ENCODE measurements at regions not wholly inside any gene's neighbourhood (a gene's known extent, or its start where the extent isn't known, plus 50 kb on each side); places are given as distances from the start of the nearest gene placed in this dataset.

DNA sequence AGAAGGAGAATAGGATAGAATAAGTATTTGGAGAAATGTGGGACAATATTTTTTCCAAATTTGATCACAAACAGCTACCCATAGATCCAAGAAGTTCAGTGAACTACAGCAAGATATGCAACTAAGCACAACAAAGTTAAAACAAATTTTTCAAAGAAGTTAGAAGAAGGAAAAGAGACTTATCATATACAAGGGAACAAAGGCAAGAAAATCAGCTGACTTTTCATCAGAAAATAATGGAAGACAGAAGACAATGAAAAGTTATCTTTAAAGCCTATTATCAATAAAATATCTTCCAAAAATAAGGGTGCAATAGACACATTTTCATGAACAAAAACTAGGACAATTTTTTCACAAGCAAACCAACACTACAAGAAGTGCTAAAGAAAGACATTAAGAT is 202.8 kb upstream of the FN1 start:
- ChIA-PET CTCF (ENCODE audit: partially characterized antibody) (interaction anchor here (0.6 kb wide), 1 partner anchor 912 kb away, joined by 3 read pairs; no protein-coding TSS in a partner anchor), POLR2A (ENCODE audit: partially characterized antibody) (no interaction called here)
- FAIRE-seq: no peak

More for the DNA sequence above, 202.8 kb upstream of the FN1 start:
- H3K56ac ChIP-seq (replicated peaks; ENCODE audit: insufficient read length, low read depth, low read length): no peak overlapping the region
- H3K9ac ChIP-seq (replicated peaks in 1 of 4; ENCODE audit: extremely low read depth in 1 of 4, low read depth in 3 of 4, low read length in 3 of 4): no peak overlapping the region
- no peaks in the 10 kb centered on the region for H3K23me2 ChIP-seq (ENCODE audit: low read depth, low read length)
- no peak overlapping the region for H3K14ac ChIP-seq (ENCODE audit: insufficient read length)
- H3K18ac ChIP-seq (ENCODE audit: extremely low read depth, low read length): no peak overlapping the region
- H3K4me1 ChIP-seq (replicated peaks in 1 of 4; ENCODE audit: control insufficient read depth in 3 of 4, insufficient read depth in 4 of 4, low read length in 3 of 4): no peaks in the 10 kb centered on the region
- TF ChIP-seq GTF2F1 (IDR thresholded peaks at IDR 0.05; ENCODE audit: borderline replicate concordance, low read depth, low read length) (no peak), CHD2 (IDR thresholded peaks at IDR 0.05; ENCODE audit: low read length) (no peak), JUN (IDR thresholded peaks at IDR 0.05; ENCODE audit: low read depth, low read length) (no peak), NANOG (IDR thresholded peaks at IDR 0.05; ENCODE audit: insufficient read depth, low read depth, low read length, poor library complexity, severe bottlenecking) (no peak), KDM1A (IDR thresholded peaks at IDR 0.05; ENCODE audit: borderline replicate concordance, low read length) (no peak)
- TF ChIP-seq, protein P1, sequence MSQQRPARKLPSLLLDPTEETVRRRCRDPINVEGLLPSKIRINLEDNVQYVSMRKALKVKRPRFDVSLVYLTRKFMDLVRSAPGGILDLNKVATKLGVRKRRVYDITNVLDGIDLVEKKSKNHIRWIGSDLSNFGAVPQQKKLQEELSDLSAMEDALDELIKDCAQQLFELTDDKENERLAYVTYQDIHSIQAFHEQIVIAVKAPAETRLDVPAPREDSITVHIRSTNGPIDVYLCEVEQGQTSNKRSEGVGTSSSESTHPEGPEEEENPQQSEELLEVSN (IDR thresholded peaks at IDR 0.05): no peak
- H3K27me3 ChIP-seq (replicated peaks in 1 of 4; ENCODE audit: control insufficient read depth in 3 of 4, extremely low read depth in 1 of 4, insufficient read depth in 3 of 4, low read length in 3 of 4): no peaks in the 10 kb centered on the region
- H4K91ac ChIP-seq (replicated peaks; ENCODE audit: insufficient read length, low read length): no peak overlapping the region
- H2BK5ac ChIP-seq (ENCODE audit: low read depth, low read length): no peak overlapping the region
- H3K27ac ChIP-seq (ENCODE audit: low read depth, low read length): no peak overlapping the region
- H3K4me3 ChIP-seq (ENCODE audit: extremely low read depth in 1 of 4, insufficient read depth in 2 of 4, low read depth in 3 of 4, low read length in 4 of 4): no peak overlapping the region
- no peak overlapping the region for H4K8ac ChIP-seq (ENCODE audit: extremely low read depth, insufficient read depth, low read length)
- DNase-seq (ENCODE audit: low read depth in 1 of 2, low spot score in 2 of 2): no peak
- no peaks in the 10 kb centered on the region for H3K79me2 ChIP-seq (ENCODE audit: control insufficient read depth in 1 of 2, insufficient read depth in 2 of 2, low read length in 2 of 2)
- H3K9me3 ChIP-seq (ENCODE audit: insufficient read depth in 2 of 2, low read depth in 1 of 2, low read length in 1 of 2): peaks cover 5 to 6% of the 10 kb centered on the region in 2 experiments; a peak in 1 of 4 replicates
- H3K36me3 ChIP-seq (ENCODE audit: control insufficient read depth in 2 of 4, insufficient read depth in 4 of 4, low read length in 3 of 4): no peaks in the 10 kb centered on the region
- H3K23ac ChIP-seq (ENCODE audit: insufficient read length): no peak overlapping the region
- no peaks in the 10 kb centered on the region for H4K20me1 ChIP-seq (replicated peaks in 1 of 2; ENCODE audit: control insufficient read depth in 1 of 2, insufficient read depth in 2 of 2, low read length in 2 of 2)
- no peak overlapping the region for H2BK12ac ChIP-seq (ENCODE audit: low read depth, low read length)
- no peak overlapping the region for H2BK20ac ChIP-seq (ENCODE audit: low read length)
- H4K5ac ChIP-seq (ENCODE audit: insufficient read length, low read depth, low read length): no peak overlapping the region
- no peak overlapping the region for H2AFZ ChIP-seq (ENCODE audit: low read length)
- H2BK15ac ChIP-seq (ENCODE audit: low read length): no peak overlapping the region
- no peak overlapping the region for H2AK5ac ChIP-seq (ENCODE audit: low read depth, low read length)
- no peak overlapping the region for H3K4me2 ChIP-seq (ENCODE audit: insufficient read depth in 1 of 2, low read depth in 2 of 2, low read length in 2 of 2)
- no peak overlapping the region for H2BK120ac ChIP-seq (replicated peaks; ENCODE audit: low read depth, low read length)
- no peak overlapping the region for H3K4ac ChIP-seq (replicated peaks; ENCODE audit: insufficient read length, low read depth, low read length)
- H3K79me1 ChIP-seq (ENCODE audit: low read depth, low read length): no peaks in the 10 kb centered on the region

All from H1 (cell line).